HCT116 (cell line): ENCODE measurements at regions not wholly inside any gene's neighbourhood (a gene's known extent, or its start where the extent isn't known, plus 50 kb on each side); places are given as distances from the start of the nearest gene placed in this dataset.

ENCODE experiments used
- ATAC-seq: fragments of 200-7000 bp; cut with Tn5 transposase; 2 replicates; pipeline ENCODE4 v1.9.1; 2020; ENCODE audit warnings: mild to moderate bottlenecking, moderate library complexity
- BruUV-seq: library from RNA; stranded (reverse); fragments of 400-500 nt; replicated peaks from 2 replicates; lab custom pipeline; 2021; lab: Mats Ljungman, UMichigan
- CTCF ChIA-PET: fragments of 300-600 bp; sonication (Branson Sonifier 250); formaldehyde crosslinking; loops from one replicate; lab custom pipeline; 2021; ENCODE audit warnings: antibody characterized with exemption; lab: Charles Lee
- POLR2A ChIA-PET: fragments of 300-600, 350-600 bp; sonication (Branson Sonifier 250); formaldehyde crosslinking; loops from one replicate; lab custom pipeline; 2021; ENCODE audit warnings: antibody characterized with exemption; lab: Charles Lee
- RAD21 ChIA-PET, 2 experiments: fragments of 300-600 bp; sonication (Branson Sonifier 250); formaldehyde crosslinking; loops; one replicate each; lab custom pipeline; 2023; ENCODE audit warnings: low total read pairs in 2 of 2; ENCODE audit not compliant: uncharacterized antibody in 2 of 2, unreplicated experiment in 2 of 2, low non-redundant PET in 1 of 2; lab: Charles Lee
- DNase-seq: peaks from one replicate; pipeline ENCODE4 v3.0.0-alpha.2; 2010; ENCODE audit warnings: low read depth, low spot score
- H2AFZ ChIP-seq: fragments of 200-600 bp; shearing (Covaris generic), sonication (generic); 2 replicates; pipeline ENCODE4 v1.6.1; 2017; ENCODE audit warnings: low read depth, mixed run types, mixed read lengths, antibody characterized with exemption, low read length; ENCODE audit not compliant: poor library complexity, severe bottlenecking
- H3K27ac ChIP-seq: 2 replicates; pipeline ENCODE4 v1.5.1; 2012; ENCODE audit warnings: low read depth, low read length
- H3K27me3 ChIP-seq: fragments of 200-600 bp; sonication (generic); 2 replicates; pipeline ENCODE4 v1.6.1; 2016; ENCODE audit warnings: mixed run types, low read length, mixed read lengths; ENCODE audit not compliant: insufficient read depth
- H3K36me3 ChIP-seq, 2 experiments: fragments of 200-500 bp in 1 of 2; fragments of 200-600 bp in 1 of 2; sonication (Bioruptor generic) in 1 of 2; sonication (generic) in 1 of 2; 2 replicates each; pipeline versions ENCODE4 v1.5.1 to v1.6.1; 2014 to 2016; ENCODE audit warnings: low read length in 2 of 2, inconsistent platforms in 1 of 2, mixed read lengths in 1 of 2, mixed run types in 1 of 2; ENCODE audit not compliant: insufficient read depth in 2 of 2, control insufficient read depth in 1 of 2
- H3K4me1 ChIP-seq, 2 experiments: fragments of 200-600 bp in 1 of 2; sonication (generic) in 1 of 2; 2 replicates each; pipeline versions ENCODE4 v1.5.1 to v1.6.1; 2012 to 2017; ENCODE audit warnings: low read length in 2 of 2, inconsistent platforms in 1 of 2, mild to moderate bottlenecking in 1 of 2, mixed read lengths in 1 of 2, mixed run types in 1 of 2, moderate library complexity in 1 of 2; ENCODE audit not compliant: insufficient read depth in 2 of 2, control insufficient read depth in 1 of 2
- H3K4me2 ChIP-seq: fragments of 200-600 bp; sonication (generic); 2 replicates; pipeline ENCODE4 v1.6.1; 2017; ENCODE audit warnings: mixed run types, low read length, mixed read lengths
- H3K4me3 ChIP-seq, 2 experiments: fragments of 200-600 bp in 1 of 2; sonication (generic) in 1 of 2; replicated peaks in 1 of 2; 2 replicates each; pipeline ENCODE4 v1.5.1; 2011 to 2016; ENCODE audit warnings: low read length in 2 of 2, control low read depth in 1 of 2, low read depth in 1 of 2, mild to moderate bottlenecking in 1 of 2, mixed read lengths in 1 of 2, mixed run types in 1 of 2
- H3K79me2 ChIP-seq: fragments of 200-600 bp; sonication (generic); 2 replicates; pipeline ENCODE4 v1.6.1; 2017; ENCODE audit warnings: mild to moderate bottlenecking, mixed run types, low read length, moderate library complexity, mixed read lengths; ENCODE audit not compliant: insufficient read depth
- H3K9ac ChIP-seq: fragments of 200-600 bp; sonication (generic); 2 replicates; pipeline ENCODE4 v1.6.1; 2016; ENCODE audit warnings: low read length, mixed read lengths
- H3K9me2 ChIP-seq: fragments of 200-600 bp; sonication (generic), shearing (Covaris generic); 2 replicates; pipeline ENCODE4 v1.6.1; 2017; ENCODE audit warnings: mixed run types, mild to moderate bottlenecking, moderate library complexity; ENCODE audit not compliant: insufficient read depth
- H3K9me3 ChIP-seq, 2 experiments: fragments of 200-500 bp in 1 of 2; fragments of 200-600 bp in 1 of 2; sonication (Bioruptor generic) in 1 of 2; sonication (generic) in 1 of 2; 2 replicates each; pipeline ENCODE4 v1.6.1; 2014 to 2017; ENCODE audit warnings: low read length in 2 of 2, mixed read lengths in 2 of 2, inconsistent platforms in 1 of 2, low read depth in 1 of 2, mild to moderate bottlenecking in 1 of 2, mixed run types in 1 of 2, moderate library complexity in 1 of 2; ENCODE audit not compliant: control insufficient read depth in 1 of 2, insufficient read depth in 1 of 2
- H4K20me1 ChIP-seq: fragments of 200-600 bp; sonication (generic), shearing (Covaris generic); 2 replicates; pipeline ENCODE4 v1.6.1; 2017; ENCODE audit warnings: mixed run types, mild to moderate bottlenecking, moderate library complexity; ENCODE audit not compliant: insufficient read depth
- EZH2phosphoT487 ChIP-seq: fragments of 200-600 bp; IDR thresholded peaks from 2 replicates; pipeline ENCODE4 v1.6.1; 2018; ENCODE audit warnings: antibody characterized with exemption, borderline replicate concordance
- FOSL1 ChIP-seq: IDR thresholded peaks from 2 replicates; pipeline ENCODE4 v1.6.1; 2012; ENCODE audit warnings: low read depth
- JUND ChIP-seq: IDR thresholded peaks from 2 replicates; pipeline ENCODE4 v1.6.1; 2012
- POLR2A ChIP-seq: IDR thresholded peaks from 2 replicates; pipeline ENCODE4 v1.7.0; 2011; ENCODE audit warnings: borderline replicate concordance; ENCODE audit not compliant: insufficient read depth, insufficient read length; ENCODE audit errors: extremely low read depth
- POLR2AphosphoS5 ChIP-seq: IDR thresholded peaks from 2 replicates; pipeline ENCODE4 v1.6.1; 2011; ENCODE audit warnings: mild to moderate bottlenecking, low read depth, low read length, moderate library complexity
- RAD21 ChIP-seq: IDR thresholded peaks from 2 replicates; pipeline ENCODE4 v1.6.1; 2012; ENCODE audit warnings: low read depth, mild to moderate bottlenecking
- SIN3A ChIP-seq: IDR thresholded peaks from 2 replicates; pipeline ENCODE4 v1.6.1; 2012; ENCODE audit warnings: low read depth
- SRF ChIP-seq: IDR thresholded peaks from 2 replicates; pipeline ENCODE4 v1.6.1; 2012; ENCODE audit warnings: low read depth
- TCF7L2 ChIP-seq: IDR thresholded peaks from 2 replicates; pipeline ENCODE4 v1.7.0; 2011; ENCODE audit warnings: borderline replicate concordance, inconsistent platforms; ENCODE audit not compliant: insufficient read depth, insufficient read length; ENCODE audit errors: extremely low read depth
- YY1 ChIP-seq: IDR thresholded peaks from 2 replicates; pipeline ENCODE4 v1.6.1; 2011; ENCODE audit warnings: low read length, low read depth, moderate library complexity, mild to moderate bottlenecking; ENCODE audit not compliant: insufficient replicate concordance; ENCODE audit errors: extremely low read depth
- ZFX ChIP-seq: fragments of 450-650 bp; IDR thresholded peaks from 2 replicates; pipeline ENCODE4 v1.6.1; 2017
- ZNF274 ChIP-seq: fragments of 200-500 bp; sonication (Bioruptor generic); IDR thresholded peaks from 2 replicates; pipeline ENCODE4 v1.6.1; 2014; ENCODE audit warnings: mild to moderate bottlenecking, low read depth, low read length, inconsistent platforms
- intact Hi-C: fragments of 100-400 bp; cut with micrococcal nuclease; formaldehyde crosslinking; loops from 2 replicates; pipeline ENCODE4 v1.10.0; 2022
- TF ChIP-seq, protein P1 (sequence below): IDR thresholded peaks from 2 replicates; pipeline ENCODE4 v1.6.1; 2012; ENCODE audit warnings: low read depth
- TF ChIP-seq, protein P2 (sequence below): IDR thresholded peaks from 2 replicates; pipeline ENCODE4 v1.6.1; 2012
- TF ChIP-seq, protein P3 (sequence below): IDR thresholded peaks from 2 replicates; pipeline ENCODE4 v1.6.1; 2012

DNA sequence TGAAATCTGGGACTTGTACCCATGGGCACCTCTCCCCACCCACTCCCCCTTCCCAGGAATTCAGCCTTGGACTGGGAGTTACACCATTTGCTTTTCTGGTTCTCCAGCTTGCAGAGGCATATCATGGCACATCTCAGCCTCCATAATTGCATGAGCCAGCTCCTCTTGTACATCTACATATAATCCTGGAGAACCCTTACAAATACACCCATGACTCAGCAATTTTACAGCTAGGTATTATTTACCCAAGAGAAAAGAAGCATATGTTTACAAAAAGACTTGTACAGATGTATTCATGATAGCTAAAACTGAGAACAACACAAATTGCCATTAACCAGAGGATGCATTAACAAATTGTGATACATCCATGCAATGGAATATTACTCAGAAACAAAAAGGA lies 58.4 kb downstream of the RPLP1 start:
- H3K4me3 ChIP-seq = no peak overlapping the region
- DNase-seq (no peak), ATAC-seq (no peak)
- intact Hi-C loops = no loop called here
- ChIA-PET RAD21 (no interaction called here), CTCF (interaction anchor here (1.6 kb wide), 1 partner anchor 11 kb away, joined by 4 read pairs; no protein-coding TSS in a partner anchor), POLR2A (interaction anchor here (0.8 kb wide), 1 partner anchor 18 kb away, joined by 3 read pairs; no protein-coding TSS in a partner anchor)
- H3K27me3 ChIP-seq = no peaks in the 10 kb centered on the region
- H3K36me3 ChIP-seq = no peaks in the 10 kb centered on the region
- no peaks in the 10 kb centered on the region for H3K4me1 ChIP-seq
- H3K79me2 ChIP-seq = no peaks in the 10 kb centered on the region
- TF ChIP-seq POLR2A (no peak), FOSL1 (no peak)
- H3K27ac ChIP-seq = no peak overlapping the region
- no TSS peak for BruUV-seq
- no peaks in the 10 kb centered on the region for H3K9me2 ChIP-seq
- H4K20me1 ChIP-seq = no peaks in the 10 kb centered on the region
- no peak overlapping the region for H3K4me2 ChIP-seq
- no peak overlapping the region for H2AFZ ChIP-seq
- H3K9me3 ChIP-seq = no peaks in the 10 kb centered on the region
- H3K9ac ChIP-seq = no peak overlapping the region

DNA sequence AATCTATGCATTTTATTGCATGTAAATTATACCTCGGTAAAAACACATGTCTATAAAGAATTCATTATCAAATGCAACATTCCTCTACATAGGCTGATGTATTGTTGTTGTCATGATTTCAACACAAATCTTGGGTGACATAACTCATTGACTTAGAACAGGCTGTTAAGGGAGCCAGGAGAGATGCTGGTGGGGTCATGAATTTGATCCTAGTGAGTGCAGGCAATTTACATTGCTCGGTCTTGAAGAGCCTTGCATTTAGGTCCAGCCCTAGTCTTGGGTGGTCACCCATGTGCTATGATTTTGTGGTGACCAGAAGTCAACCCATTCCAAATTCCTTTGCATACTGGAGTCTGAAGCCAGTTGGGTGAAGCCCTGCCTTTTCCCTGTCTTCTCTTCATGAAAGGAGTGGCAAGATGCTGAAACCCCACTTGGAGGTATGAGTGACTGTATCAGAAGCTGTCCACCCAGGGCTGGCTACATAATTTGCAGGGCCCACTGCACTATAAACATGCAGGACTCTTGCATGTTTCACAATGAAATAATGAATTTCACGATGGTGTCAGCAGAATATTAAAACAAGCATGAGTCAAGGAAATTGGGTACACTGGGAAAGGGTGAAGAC lies 59.2 kb downstream of the RPLP1 start:
- no peaks in the 10 kb centered on the region for H3K36me3 ChIP-seq
- no peaks in the 10 kb centered on the region for H3K27me3 ChIP-seq
- ATAC-seq = no peak
- BruUV-seq = no TSS peak
- intact Hi-C loops = no loop called here
- no peaks in the 10 kb centered on the region for H3K4me1 ChIP-seq
- RAD21 ChIA-PET = no interaction called here
- H3K4me2 ChIP-seq = no peak overlapping the region
- DNase-seq = no peak
- H3K9ac ChIP-seq = no peak overlapping the region
- H3K27ac ChIP-seq = no peak overlapping the region
- no peak overlapping the region for H2AFZ ChIP-seq
- no peaks in the 10 kb centered on the region for H3K79me2 ChIP-seq
- POLR2A ChIA-PET = no interaction called here
- no peaks in the 10 kb centered on the region for H3K9me3 ChIP-seq
- H3K9me2 ChIP-seq = no peaks in the 10 kb centered on the region
- H3K4me3 ChIP-seq = no peak overlapping the region
- no peaks in the 10 kb centered on the region for H4K20me1 ChIP-seq
- CTCF ChIA-PET = no interaction called here
- TF ChIP-seq ZFX (no peak), TCF7L2 (no peak), SIN3A (no peak), YY1 (no peak), EZH2phosphoT487 (no peak), POLR2A (no peak), RAD21 (no peak), SRF (no peak), JUND (no peak), ZNF274 (no peak), FOSL1 (no peak), POLR2AphosphoS5 (no peak)
- TF ChIP-seq, protein P1, sequence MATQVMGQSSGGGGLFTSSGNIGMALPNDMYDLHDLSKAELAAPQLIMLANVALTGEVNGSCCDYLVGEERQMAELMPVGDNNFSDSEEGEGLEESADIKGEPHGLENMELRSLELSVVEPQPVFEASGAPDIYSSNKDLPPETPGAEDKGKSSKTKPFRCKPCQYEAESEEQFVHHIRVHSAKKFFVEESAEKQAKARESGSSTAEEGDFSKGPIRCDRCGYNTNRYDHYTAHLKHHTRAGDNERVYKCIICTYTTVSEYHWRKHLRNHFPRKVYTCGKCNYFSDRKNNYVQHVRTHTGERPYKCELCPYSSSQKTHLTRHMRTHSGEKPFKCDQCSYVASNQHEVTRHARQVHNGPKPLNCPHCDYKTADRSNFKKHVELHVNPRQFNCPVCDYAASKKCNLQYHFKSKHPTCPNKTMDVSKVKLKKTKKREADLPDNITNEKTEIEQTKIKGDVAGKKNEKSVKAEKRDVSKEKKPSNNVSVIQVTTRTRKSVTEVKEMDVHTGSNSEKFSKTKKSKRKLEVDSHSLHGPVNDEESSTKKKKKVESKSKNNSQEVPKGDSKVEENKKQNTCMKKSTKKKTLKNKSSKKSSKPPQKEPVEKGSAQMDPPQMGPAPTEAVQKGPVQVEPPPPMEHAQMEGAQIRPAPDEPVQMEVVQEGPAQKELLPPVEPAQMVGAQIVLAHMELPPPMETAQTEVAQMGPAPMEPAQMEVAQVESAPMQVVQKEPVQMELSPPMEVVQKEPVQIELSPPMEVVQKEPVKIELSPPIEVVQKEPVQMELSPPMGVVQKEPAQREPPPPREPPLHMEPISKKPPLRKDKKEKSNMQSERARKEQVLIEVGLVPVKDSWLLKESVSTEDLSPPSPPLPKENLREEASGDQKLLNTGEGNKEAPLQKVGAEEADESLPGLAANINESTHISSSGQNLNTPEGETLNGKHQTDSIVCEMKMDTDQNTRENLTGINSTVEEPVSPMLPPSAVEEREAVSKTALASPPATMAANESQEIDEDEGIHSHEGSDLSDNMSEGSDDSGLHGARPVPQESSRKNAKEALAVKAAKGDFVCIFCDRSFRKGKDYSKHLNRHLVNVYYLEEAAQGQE = no peak
- TF ChIP-seq, protein P2, sequence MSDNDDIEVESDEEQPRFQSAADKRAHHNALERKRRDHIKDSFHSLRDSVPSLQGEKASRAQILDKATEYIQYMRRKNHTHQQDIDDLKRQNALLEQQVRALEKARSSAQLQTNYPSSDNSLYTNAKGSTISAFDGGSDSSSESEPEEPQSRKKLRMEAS = no peak
- TF ChIP-seq, protein P3, sequence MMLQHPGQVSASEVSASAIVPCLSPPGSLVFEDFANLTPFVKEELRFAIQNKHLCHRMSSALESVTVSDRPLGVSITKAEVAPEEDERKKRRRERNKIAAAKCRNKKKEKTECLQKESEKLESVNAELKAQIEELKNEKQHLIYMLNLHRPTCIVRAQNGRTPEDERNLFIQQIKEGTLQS = no peak
